Psoas muscle (tissue), 7 donors: ENCODE measurements at regions not wholly inside any gene's neighbourhood (a gene's known extent, or its start where the extent isn't known, plus 50 kb on each side); places are given as distances from the start of the nearest gene placed in this dataset.

Experiments
- ATAC-seq, 4 donors: fragments of 200-7000 bp; cut with Tn5 transposase; one replicate each; pipeline ENCODE4 v1.9.1; 2020; ENCODE audit warnings: moderate library complexity in 3 of 4, mild to moderate bottlenecking in 2 of 4
- DNase-seq, 2 donors: peaks; one replicate each; pipeline ENCODE4 v3.0.0-alpha.2; 2020
- H3K27ac ChIP-seq: fragments of 200-600 bp; one replicate; pipeline ENCODE4 v1.8.0; 2022
- H3K27me3 ChIP-seq, 3 donors: fragments of 200-600 bp in 1 of 3; one replicate each; pipeline versions ENCODE4 v1.6.1 to v1.8.0; 2013 to 2022; ENCODE audit warnings: low read length in 2 of 3, mild to moderate bottlenecking in 2 of 3, moderate library complexity in 1 of 3; ENCODE audit not compliant: insufficient read depth in 3 of 3
- H3K36me3 ChIP-seq, 2 donors: fragments of 200-600 bp in 1 of 2; one replicate each; pipeline versions ENCODE4 v1.6.1 to v1.8.0; 2013 to 2022; ENCODE audit warnings: low read depth in 1 of 2, mild to moderate bottlenecking in 1 of 2, moderate library complexity in 1 of 2; ENCODE audit not compliant: insufficient read depth in 1 of 2
- H3K4me1 ChIP-seq: fragments of 200-600 bp; one replicate; pipeline ENCODE4 v1.8.0; 2022
- H3K4me3 ChIP-seq: fragments of 200-600 bp; one replicate; pipeline ENCODE4 v1.8.0; 2022; ENCODE audit warnings: mild to moderate bottlenecking
- H3K9me3 ChIP-seq: fragments of 200-600 bp; one replicate; pipeline ENCODE4 v1.8.0; 2022
- CTCF ChIP-seq: fragments of 200-600 bp; IDR thresholded peaks from one replicate; pipeline ENCODE4 v1.8.0; 2022; ENCODE audit warnings: antibody characterized with exemption
- WGBS, 3 donors: extraction: QIAGEN DNeasy Blood & Tissue Kit; methylation state at CpG; one replicate each; pipeline versions ENCODE4 v1.1.6 to v1.1.7; 2013; 5-methylcytosine and 5-hydroxymethylcytosine counted together
- intact Hi-C, 2 donors: fragments of 100-400 bp; cut with DNase I; formaldehyde crosslinking; loops; one replicate each; pipeline versions ENCODE4 v1.11.0 to v1.14.2; 2022
- donor health status: healthy with polysubstance abuse.
- donor health status: DM: no; HTN: no; CAD: no; lungs with moderate emphysema.
- donor health status: Bipolar disorder and iron deficiency.
- donor health status: healthy.
- donor health status: DM: yes; HTN: yes; CAD: no.
- donor health status: DM: no; HTN: no; CAD: no.
- donor health status: DM: yes; HTN: yes; CAD: no.

GRCh38 chr2:188835006-188835405 is 139.2 kb upstream of the COL3A1 start:
- intact Hi-C loops: no loop called here
- peaks cover 0 to 3% (median 0%) of the 10 kb centered on the region in 3 donors for H3K27me3 ChIP-seq
- no peak overlapping the region for H3K27ac ChIP-seq
- no peak for DNase-seq
- ATAC-seq: no peak
- no peaks in the 10 kb centered on the region for H3K9me3 ChIP-seq
- TF ChIP-seq CTCF: no peak
- no peaks in the 10 kb centered on the region for H3K4me1 ChIP-seq
- WGBS, 3 donors: 0 to 57% (median 0%) methylated on average over 1 of the region's 1 CpG
- no peaks in the 10 kb centered on the region for H3K36me3 ChIP-seq
- H3K4me3 ChIP-seq: no peak overlapping the region

GRCh38 chr2:188835821-188836220 is 138.4 kb upstream of the COL3A1 start:
- Histone ChIP-seq H3K36me3 (no peaks in the 10 kb centered on the region), H3K4me3 (no peak overlapping the region), H3K4me1 (no peaks in the 10 kb centered on the region), H3K27ac (no peak overlapping the region), H3K27me3 (peaks cover 0 to 3% (median 0%) of the 10 kb centered on the region in 3 donors), H3K9me3 (peaks cover under 1% of the 10 kb centered on the region)
- no peak for ATAC-seq
- DNase-seq: no peak
- intact Hi-C loops: no loop called here
- TF ChIP-seq CTCF: no peak
- 96 to 100% (median 97%) methylated on average over 2 of the region's 2 CpGs for WGBS, 3 donors

- DNase-seq: no peak
- H3K4me3 ChIP-seq: no peak overlapping the region
- no peak for TF ChIP-seq CTCF
- H3K36me3 ChIP-seq: no peaks in the 10 kb centered on the region
- no peaks in the 10 kb centered on the region for H3K4me1 ChIP-seq
- H3K27ac ChIP-seq: no peak overlapping the region
- ATAC-seq: no peak
- intact Hi-C loops: no loop called here
- no peaks in the 10 kb centered on the region for H3K27me3 ChIP-seq
- peaks cover 7% of the 10 kb centered on the region for H3K9me3 ChIP-seq
Measured at GRCh38 chr2:188845692-188846091, 128.5 kb upstream of the COL3A1 start.

GRCh38 chr2:188848887-188849435 is 125.2 kb upstream of the COL3A1 start:
- Histone ChIP-seq H3K27me3 (no peaks in the 10 kb centered on the region), H3K36me3 (no peaks in the 10 kb centered on the region), H3K9me3 (peaks cover 4% of the 10 kb centered on the region), H3K4me1 (no peaks in the 10 kb centered on the region), H3K27ac (no peak overlapping the region), H3K4me3 (no peak overlapping the region)
- TF ChIP-seq CTCF: no peak
- intact Hi-C loops: no loop called here
- no peak for DNase-seq
- 0 to 53% (median 0%) methylated on average over 1 of the region's 1 CpG for WGBS, 3 donors
- ATAC-seq: no peak

- Histone ChIP-seq H3K27ac (no peak overlapping the region), H3K27me3 (no peaks in the 10 kb centered on the region), H3K4me1 (no peaks in the 10 kb centered on the region), H3K9me3 (peaks cover 4% of the 10 kb centered on the region), H3K36me3 (no peaks in the 10 kb centered on the region), H3K4me3 (no peak overlapping the region)
- ATAC-seq (no peak), DNase-seq (no peak)
- 64 to 81% (median 67%) methylated on average over 2 of the region's 2 CpGs for WGBS, 3 donors
- intact Hi-C loops: no loop called here
- TF ChIP-seq CTCF: no peak
Measured at GRCh38 chr2:188850786-188851185, 123.4 kb upstream of the COL3A1 start.
